Neural progenitor cell (in vitro differentiated cells): ENCODE measurements at regions not wholly inside any gene's neighbourhood (a gene's known extent, or its start where the extent isn't known, plus 50 kb on each side); places are given as distances from the start of the nearest gene placed in this dataset.

Source experiments
- DNase-seq: peaks from one replicate; pipeline ENCODE4 v3.0.0-alpha.2; 2016; ENCODE audit warnings: low spot score
- H2AFZ ChIP-seq: fragments of 200-600 bp; sonication (generic); replicated peaks from 2 replicates; pipeline ENCODE4 v1.6.1; 2016; ENCODE audit warnings: antibody characterized with exemption
- H3F3A ChIP-seq: fragments of 200-600 bp; sonication (generic); 2 replicates; pipeline ENCODE4 v1.6.1; 2016; ENCODE audit warnings: antibody characterized with exemption, low read depth
- H3K27ac ChIP-seq: fragments of 200-600 bp; sonication (generic); 2 replicates; pipeline ENCODE4 v1.5.1; 2016; ENCODE audit warnings: mild to moderate bottlenecking
- H3K27me3 ChIP-seq: fragments of 200-600 bp; sonication (generic); 2 replicates; pipeline ENCODE4 v1.6.1; 2016; ENCODE audit warnings: mild to moderate bottlenecking, moderate library complexity
- H3K36me3 ChIP-seq: fragments of 200-600 bp; sonication (generic); 2 replicates; pipeline ENCODE4 v1.5.1; 2016
- H3K4me1 ChIP-seq: fragments of 200-600 bp; sonication (generic); 2 replicates; pipeline ENCODE4 v1.6.1; 2016; ENCODE audit warnings: mixed run types
- H3K4me2 ChIP-seq: fragments of 200-600 bp; sonication (generic); 2 replicates; pipeline ENCODE4 v1.6.1; 2016
- H3K4me3 ChIP-seq: fragments of 200-600 bp; sonication (generic); 2 replicates; pipeline ENCODE4 v1.5.1; 2016
- H3K79me2 ChIP-seq: fragments of 200-600 bp; sonication (generic); 2 replicates; pipeline ENCODE4 v1.6.1; 2016; ENCODE audit warnings: low read depth
- H3K9ac ChIP-seq: fragments of 200-600 bp; sonication (generic); 2 replicates; pipeline ENCODE4 v1.6.1; 2016
- H3K9me3 ChIP-seq: fragments of 200-600 bp; sonication (generic); 2 replicates; pipeline ENCODE4 v1.5.1; 2016; ENCODE audit warnings: low read depth
- H4K20me1 ChIP-seq: fragments of 200-600 bp; sonication (generic); 2 replicates; pipeline ENCODE4 v1.6.1; 2016; ENCODE audit warnings: low read depth
- H3K27ac Mint-ChIP-seq: 3 replicates; pipeline ENCODE4 v1.8.0; 2021; ENCODE audit warnings: mixed read lengths
- H3K27me3 Mint-ChIP-seq: 2 replicates; pipeline ENCODE4 v1.8.0; 2022; ENCODE audit warnings: low read depth, mild to moderate bottlenecking, inconsistent platforms, moderate library complexity, mixed read lengths; ENCODE audit not compliant: insufficient read depth
- H3K36me3 Mint-ChIP-seq: 3 replicates; pipeline ENCODE4 v1.8.0; 2021; ENCODE audit warnings: mixed read lengths
- H3K4me1 Mint-ChIP-seq: 3 replicates; pipeline ENCODE4 v1.8.0; 2021; ENCODE audit warnings: mixed read lengths
- H3K4me3 Mint-ChIP-seq: 3 replicates; pipeline ENCODE4 v1.8.0; 2021; ENCODE audit warnings: mild to moderate bottlenecking, moderate library complexity, mixed read lengths
- H3K9me3 Mint-ChIP-seq: 3 replicates; pipeline ENCODE4 v1.8.0; 2020; ENCODE audit warnings: mixed read lengths
- CTCF ChIP-seq: fragments of 200-600 bp; sonication (generic); IDR thresholded peaks from 2 replicates; pipeline ENCODE4 v1.5.1; 2017; ENCODE audit warnings: antibody characterized with exemption, mild to moderate bottlenecking
- EZH2 ChIP-seq: fragments of 200-600 bp; sonication (generic); IDR thresholded peaks from 2 replicates; pipeline ENCODE4 v1.6.1; 2017; ENCODE audit warnings: antibody characterized with exemption, mild to moderate bottlenecking, moderate library complexity
- EZH2phosphoT487 ChIP-seq: fragments of 200-600 bp; sonication (generic); IDR thresholded peaks from 2 replicates; pipeline ENCODE4 v1.6.1; 2017; ENCODE audit warnings: antibody characterized with exemption

- TF ChIP-seq EZH2phosphoT487 (no peak), CTCF (no peak), EZH2 (no peak)
- Histone ChIP-seq H3K79me2 (no peaks in the 10 kb centered on the region), H3K36me3 (no peaks in the 10 kb centered on the region), H3K4me2 (no peak overlapping the region), H3K4me3 (no peak overlapping the region), H3K9ac (no peak overlapping the region), H3K4me1 (no peaks in the 10 kb centered on the region), H3K27ac (no peak overlapping the region), H3F3A (no peaks in the 10 kb centered on the region), H4K20me1 (no peaks in the 10 kb centered on the region), H3K27me3 (no peaks in the 10 kb centered on the region), H2AFZ (no peak overlapping the region), H3K9me3 (no peaks in the 10 kb centered on the region)
- H3K27me3 Mint-ChIP-seq = peaks cover 3% of the 10 kb centered on the region
- no peak overlapping the region for H3K27ac Mint-ChIP-seq
- no peaks in the 10 kb centered on the region for H3K4me1 Mint-ChIP-seq
- H3K4me3 Mint-ChIP-seq = no peak overlapping the region
- DNase-seq = no peak
- H3K36me3 Mint-ChIP-seq = no peaks in the 10 kb centered on the region
- H3K9me3 Mint-ChIP-seq = no peaks in the 10 kb centered on the region
Measured at GRCh38 chr9:25284365-25284764, 393.9 kb downstream of the TUSC1 start.

- H3K4me1 ChIP-seq = no peaks in the 10 kb centered on the region
- H3K9me3 Mint-ChIP-seq = no peaks in the 10 kb centered on the region
- no peaks in the 10 kb centered on the region for H3K36me3 ChIP-seq
- H2AFZ ChIP-seq = no peak overlapping the region
- no peaks in the 10 kb centered on the region for H3K9me3 ChIP-seq
- H3K27me3 ChIP-seq = no peaks in the 10 kb centered on the region
- H3K36me3 Mint-ChIP-seq = no peaks in the 10 kb centered on the region
- H3K4me3 Mint-ChIP-seq = no peak overlapping the region
- no peak overlapping the region for H3K27ac Mint-ChIP-seq
- H3K9ac ChIP-seq = no peak overlapping the region
- H3K4me1 Mint-ChIP-seq = no peaks in the 10 kb centered on the region
- H3K4me3 ChIP-seq = no peak overlapping the region
- H3K27me3 Mint-ChIP-seq = no peaks in the 10 kb centered on the region
- H3K4me2 ChIP-seq = no peak overlapping the region
- H4K20me1 ChIP-seq = no peaks in the 10 kb centered on the region
- TF ChIP-seq EZH2 = no peak
- no peaks in the 10 kb centered on the region for H3K79me2 ChIP-seq
- H3F3A ChIP-seq = no peaks in the 10 kb centered on the region
- no peak overlapping the region for H3K27ac ChIP-seq
- no peak for DNase-seq
Measured at GRCh38 chr9:25282946-25283345, 395.3 kb downstream of the TUSC1 start.

GRCh38 chr9:25261445-25261844, 416.8 kb downstream of the TUSC1 start:
- Histone ChIP-seq H3K9me3 (no peaks in the 10 kb centered on the region), H3K9ac (no peak overlapping the region), H2AFZ (no peak overlapping the region), H3K27ac (no peak overlapping the region), H3K4me1 (peaks cover 6% of the 10 kb centered on the region), H4K20me1 (no peaks in the 10 kb centered on the region), H3K4me3 (no peak overlapping the region), H3K27me3 (no peaks in the 10 kb centered on the region), H3F3A (no peaks in the 10 kb centered on the region), H3K79me2 (no peaks in the 10 kb centered on the region), H3K4me2 (no peak overlapping the region), H3K36me3 (no peaks in the 10 kb centered on the region)
- Mint-ChIP-seq H3K4me1 (peaks cover 8% of the 10 kb centered on the region), H3K4me3 (no peak overlapping the region), H3K27me3 (no peaks in the 10 kb centered on the region), H3K9me3 (no peaks in the 10 kb centered on the region), H3K36me3 (no peaks in the 10 kb centered on the region), H3K27ac (no peak overlapping the region)
- no peak for DNase-seq
- TF ChIP-seq EZH2 (no peak), CTCF (no peak), EZH2phosphoT487 (no peak)

GRCh38 chr9:25260046-25260445, 418.2 kb downstream of the TUSC1 start:
- no peaks in the 10 kb centered on the region for H4K20me1 ChIP-seq
- H2AFZ ChIP-seq = no peak overlapping the region
- Mint-ChIP-seq H3K27ac (no peak overlapping the region), H3K4me3 (no peak overlapping the region), H3K9me3 (no peaks in the 10 kb centered on the region), H3K4me1 (peaks cover 8% of the 10 kb centered on the region), H3K36me3 (no peaks in the 10 kb centered on the region), H3K27me3 (no peaks in the 10 kb centered on the region)
- no peaks in the 10 kb centered on the region for H3K79me2 ChIP-seq
- H3K36me3 ChIP-seq = no peaks in the 10 kb centered on the region
- no peaks in the 10 kb centered on the region for H3K9me3 ChIP-seq
- no peak overlapping the region for H3K9ac ChIP-seq
- H3K4me1 ChIP-seq = peaks cover 6% of the 10 kb centered on the region
- H3F3A ChIP-seq = no peaks in the 10 kb centered on the region
- TF ChIP-seq CTCF (no peak), EZH2phosphoT487 (no peak), EZH2 (no peak)
- H3K4me2 ChIP-seq = no peak overlapping the region
- H3K27ac ChIP-seq = no peak overlapping the region
- H3K4me3 ChIP-seq = no peak overlapping the region
- DNase-seq = no peak
- no peaks in the 10 kb centered on the region for H3K27me3 ChIP-seq
